ENCODE measurements at regions not wholly inside any gene's neighbourhood (a gene's known extent, or its start where the extent isn't known, plus 50 kb on each side); places are given as distances from the start of the nearest gene placed in this dataset.

DNA sequence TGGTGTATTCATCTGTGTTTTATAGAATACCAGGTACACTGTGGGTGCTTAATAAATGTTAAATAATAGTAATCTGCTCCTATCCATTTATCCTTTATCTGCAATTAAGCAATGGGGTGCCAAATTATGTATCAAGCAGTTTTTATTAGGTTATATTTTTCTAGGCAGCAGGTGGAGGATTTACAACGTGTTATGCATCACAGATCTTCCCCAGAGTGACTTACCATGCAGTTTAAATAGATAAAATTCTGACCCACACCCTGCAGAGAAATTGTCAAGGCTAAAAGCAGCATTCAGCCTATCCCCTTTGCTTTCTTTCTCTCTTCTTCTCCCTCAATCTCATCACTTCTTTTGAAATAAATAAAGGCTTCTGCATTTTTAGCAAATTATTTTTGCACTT, 306.4 kb downstream of the CXXC4 start:
- TF ChIP-seq, protein P1, sequence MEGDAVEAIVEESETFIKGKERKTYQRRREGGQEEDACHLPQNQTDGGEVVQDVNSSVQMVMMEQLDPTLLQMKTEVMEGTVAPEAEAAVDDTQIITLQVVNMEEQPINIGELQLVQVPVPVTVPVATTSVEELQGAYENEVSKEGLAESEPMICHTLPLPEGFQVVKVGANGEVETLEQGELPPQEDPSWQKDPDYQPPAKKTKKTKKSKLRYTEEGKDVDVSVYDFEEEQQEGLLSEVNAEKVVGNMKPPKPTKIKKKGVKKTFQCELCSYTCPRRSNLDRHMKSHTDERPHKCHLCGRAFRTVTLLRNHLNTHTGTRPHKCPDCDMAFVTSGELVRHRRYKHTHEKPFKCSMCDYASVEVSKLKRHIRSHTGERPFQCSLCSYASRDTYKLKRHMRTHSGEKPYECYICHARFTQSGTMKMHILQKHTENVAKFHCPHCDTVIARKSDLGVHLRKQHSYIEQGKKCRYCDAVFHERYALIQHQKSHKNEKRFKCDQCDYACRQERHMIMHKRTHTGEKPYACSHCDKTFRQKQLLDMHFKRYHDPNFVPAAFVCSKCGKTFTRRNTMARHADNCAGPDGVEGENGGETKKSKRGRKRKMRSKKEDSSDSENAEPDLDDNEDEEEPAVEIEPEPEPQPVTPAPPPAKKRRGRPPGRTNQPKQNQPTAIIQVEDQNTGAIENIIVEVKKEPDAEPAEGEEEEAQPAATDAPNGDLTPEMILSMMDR (IDR thresholded peaks at IDR 0.05; ENCODE audit: unreplicated experiment), result no peak
- H3K36me3 Mint-ChIP-seq, result no peaks in the 10 kb centered on the region
- H3K9me3 Mint-ChIP-seq, result no peaks in the 10 kb centered on the region
- H3K4me1 Mint-ChIP-seq, result no peaks in the 10 kb centered on the region
- H3K4me3 Mint-ChIP-seq, result no peak overlapping the region
- no peak for DNase-seq (ENCODE audit: low spot score in 2 of 2, unreplicated experiment in 2 of 2)
- H3K27ac Mint-ChIP-seq, result no peak overlapping the region
- H3K27me3 Mint-ChIP-seq (ENCODE audit: low read depth), result peaks cover 5% of the 10 kb centered on the region

DNA sequence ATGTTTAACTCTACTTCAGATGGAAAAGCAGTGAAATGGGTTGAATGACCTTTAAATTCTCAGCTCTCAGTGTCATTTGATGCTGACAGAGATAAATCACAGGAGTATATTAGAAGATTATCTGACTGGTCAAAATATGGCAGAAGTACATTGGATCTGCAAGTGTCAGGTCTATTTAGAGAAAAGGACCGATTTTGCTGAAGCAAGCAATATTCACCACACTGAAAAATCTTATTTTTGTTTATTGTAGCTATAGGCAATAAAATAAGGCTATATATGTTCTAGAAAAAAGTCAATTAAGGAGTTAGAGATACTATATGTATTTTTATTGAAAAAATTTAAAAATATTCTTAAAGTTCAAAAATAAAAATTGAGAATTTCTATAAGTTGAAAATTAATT, 325.3 kb downstream of the CXXC4 start:
- Mint-ChIP-seq H3K9me3 (peaks cover 4% of the 10 kb centered on the region), H3K36me3 (no peaks in the 10 kb centered on the region), H3K4me1 (no peaks in the 10 kb centered on the region), H3K27me3 (ENCODE audit: low read depth) (no peaks in the 10 kb centered on the region), H3K27ac (no peak overlapping the region), H3K4me3 (no peak overlapping the region)
- TF ChIP-seq, protein P1 (IDR thresholded peaks at IDR 0.05; ENCODE audit: unreplicated experiment), result no peak
- DNase-seq (ENCODE audit: low spot score in 2 of 2, unreplicated experiment in 2 of 2), result no peak

DNA sequence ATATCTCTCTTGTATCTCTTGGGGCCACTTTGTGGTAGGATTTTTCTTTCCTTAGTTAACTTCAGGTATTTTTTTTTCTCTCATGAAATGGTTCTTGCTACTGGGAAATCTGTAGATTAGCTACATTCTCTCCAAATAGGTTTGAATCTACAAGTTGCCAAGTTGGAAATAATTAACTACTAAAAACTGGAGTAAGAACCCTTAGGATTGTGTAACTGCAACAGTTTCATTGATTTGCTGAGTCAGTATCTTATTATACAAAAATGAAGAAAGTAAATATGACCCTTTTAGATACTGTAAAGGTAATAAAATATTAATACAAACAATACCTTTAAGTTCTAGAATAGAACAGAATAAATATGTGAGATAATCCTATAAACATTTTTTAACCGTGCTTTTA, 327.9 kb downstream of the CXXC4 start:
- Mint-ChIP-seq H3K27me3 (ENCODE audit: low read depth) (no peaks in the 10 kb centered on the region), H3K36me3 (no peaks in the 10 kb centered on the region), H3K9me3 (peaks cover 4% of the 10 kb centered on the region), H3K27ac (no peak overlapping the region), H3K4me1 (no peaks in the 10 kb centered on the region), H3K4me3 (no peak overlapping the region)
- TF ChIP-seq, protein P1 (IDR thresholded peaks at IDR 0.05; ENCODE audit: unreplicated experiment), result no peak
- DNase-seq (ENCODE audit: low spot score in 2 of 2, unreplicated experiment in 2 of 2), result no peak

DNA sequence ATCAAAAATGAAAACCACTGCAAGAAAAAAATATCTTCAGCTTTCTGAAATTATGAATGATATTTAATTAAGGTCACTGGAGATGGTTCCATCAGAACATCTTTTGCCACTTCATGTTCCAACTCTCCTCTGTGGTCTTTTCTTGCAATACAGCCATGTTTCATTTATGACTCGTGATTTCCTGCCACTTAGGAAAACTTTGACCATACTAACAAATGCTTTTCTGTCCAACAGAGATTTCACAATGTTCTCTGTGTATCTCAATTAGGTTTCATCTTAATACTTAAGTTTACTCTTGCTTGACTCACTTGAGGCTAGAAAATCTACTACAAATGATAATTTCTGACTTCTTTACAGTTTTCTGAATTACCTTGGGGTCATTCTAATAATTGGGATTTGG, 330.9 kb downstream of the CXXC4 start:
- Mint-ChIP-seq H3K27me3 (ENCODE audit: low read depth) (peaks cover 7% of the 10 kb centered on the region), H3K4me1 (no peaks in the 10 kb centered on the region), H3K9me3 (peaks cover 4% of the 10 kb centered on the region), H3K27ac (no peak overlapping the region), H3K4me3 (no peak overlapping the region), H3K36me3 (no peaks in the 10 kb centered on the region)
- TF ChIP-seq, protein P1 (IDR thresholded peaks at IDR 0.05; ENCODE audit: unreplicated experiment), result no peak
- no peak for DNase-seq (ENCODE audit: low spot score in 2 of 2, unreplicated experiment in 2 of 2)

DNA sequence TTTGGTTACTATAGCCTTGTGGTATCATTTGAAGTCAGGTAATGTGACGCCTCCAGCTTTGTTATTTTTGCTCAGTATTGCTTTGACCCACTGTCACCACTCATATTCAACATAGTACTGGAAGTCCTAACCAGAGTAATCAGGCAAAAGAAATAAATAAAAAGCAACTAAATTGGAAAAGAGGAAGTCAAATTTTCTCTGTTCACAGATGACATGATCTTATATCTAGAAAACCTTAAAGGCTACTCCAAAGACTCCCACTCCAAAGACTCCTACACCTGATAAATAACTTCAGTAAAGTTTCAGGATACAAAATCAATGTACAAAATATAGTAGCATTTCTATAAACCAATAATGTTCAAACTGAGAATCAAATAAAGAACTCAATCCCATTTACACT, 348.6 kb downstream of the CXXC4 start:
- no peaks in the 10 kb centered on the region for H3K9me3 Mint-ChIP-seq
- no peak overlapping the region for H3K4me3 Mint-ChIP-seq
- H3K27ac Mint-ChIP-seq, result no peak overlapping the region
- no peaks in the 10 kb centered on the region for H3K4me1 Mint-ChIP-seq
- no peak for DNase-seq (ENCODE audit: low spot score in 2 of 2, unreplicated experiment in 2 of 2)
- peaks cover 2% of the 10 kb centered on the region for H3K27me3 Mint-ChIP-seq (ENCODE audit: low read depth)
- no peaks in the 10 kb centered on the region for H3K36me3 Mint-ChIP-seq
- TF ChIP-seq, protein P1 (IDR thresholded peaks at IDR 0.05; ENCODE audit: unreplicated experiment), result no peak

DNA sequence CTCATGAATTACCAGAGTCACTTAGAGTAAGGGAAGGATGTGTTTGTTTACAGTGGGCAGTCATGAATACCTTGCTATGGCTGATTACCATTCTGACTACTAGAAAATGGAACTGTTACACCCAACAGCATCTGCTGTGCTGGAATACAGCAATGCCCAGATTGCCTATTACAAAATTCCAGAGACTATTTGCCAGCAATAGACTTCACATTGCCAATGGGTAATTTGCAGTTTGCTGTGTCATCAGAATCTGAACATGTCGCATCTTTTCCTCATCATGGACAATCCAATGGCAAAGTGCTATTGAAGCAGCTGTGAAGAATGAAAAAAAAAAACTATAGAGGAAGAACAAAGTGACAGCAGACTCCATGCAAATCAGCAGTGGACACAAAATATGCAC, 356.6 kb downstream of the CXXC4 start:
- Mint-ChIP-seq H3K27ac (no peak overlapping the region), H3K27me3 (ENCODE audit: low read depth) (peaks cover 3% of the 10 kb centered on the region), H3K4me3 (no peak overlapping the region), H3K9me3 (peaks cover 6% of the 10 kb centered on the region), H3K36me3 (no peaks in the 10 kb centered on the region), H3K4me1 (no peaks in the 10 kb centered on the region)
- no peak for DNase-seq (ENCODE audit: low spot score in 2 of 2, unreplicated experiment in 2 of 2)
- TF ChIP-seq, protein P1 (IDR thresholded peaks at IDR 0.05; ENCODE audit: unreplicated experiment), result no peak
